Ovary (tissue), 7 donors: ENCODE measurements at regions not wholly inside any gene's neighbourhood (a gene's known extent, or its start where the extent isn't known, plus 50 kb on each side); places are given as distances from the start of the nearest gene placed in this dataset.

Experiments
- DNase-seq, 5 donors: peaks; one replicate each; pipeline ENCODE4 v3.0.0-alpha.2; 2019 to 2020
- H3K27ac ChIP-seq, 2 donors: fragments of 200-600 bp; one replicate each; pipeline versions ENCODE4 v1.5.1 to v1.8.0; 2019 to 2022
- H3K27me3 ChIP-seq: fragments of 200-600 bp; one replicate; pipeline ENCODE4 v1.8.0; 2022
- H3K36me3 ChIP-seq: fragments of 200-600 bp; sonication (generic); one replicate; pipeline ENCODE4 v1.5.1; 2019
- H3K4me1 ChIP-seq: one replicate; pipeline ENCODE4 v1.8.1; 2013; ENCODE audit warnings: mild to moderate bottlenecking, moderate library complexity; ENCODE audit not compliant: insufficient read depth
- H3K4me3 ChIP-seq: fragments of 200-600 bp; sonication (generic); one replicate; pipeline ENCODE4 v1.5.1; 2017
- H3K9me3 ChIP-seq, 2 donors: fragments of 200-600 bp in 1 of 2; sonication (generic) in 1 of 2; one replicate each; pipeline versions ENCODE4 v1.5.1 to v1.8.1; 2013 to 2019; ENCODE audit warnings: mild to moderate bottlenecking in 1 of 2, moderate library complexity in 1 of 2
- EP300 ChIP-seq: sonication (generic); formaldehyde crosslinking; IDR thresholded peaks from one replicate; pipeline ENCODE4 v1.6.1; 2017; ENCODE audit warnings: antibody characterized with exemption
- POLR2A ChIP-seq: fragments of 450-650 bp; IDR thresholded peaks from one replicate; pipeline ENCODE4 v1.6.1; 2017; ENCODE audit warnings: antibody characterized with exemption, mild to moderate bottlenecking, moderate library complexity
- WGBS, 3 donors: extraction: QIAGEN DNeasy Blood & Tissue Kit in 1 of 3; methylation state at CpG; one replicate each; pipeline versions ENCODE4 v1.1.5 to v1.1.7; 2013 to 2017; 5-methylcytosine and 5-hydroxymethylcytosine counted together
- intact Hi-C, 4 donors: fragments of 100-400 bp; cut with DNase I; formaldehyde crosslinking; loops; one replicate each; pipeline versions ENCODE4 v1.11.0 to v1.15.1; 2022 to 2023
- TF ChIP-seq, protein P1 (sequence below), 3 donors: fragments of 450-650 bp in 2 of 3; fragments of 200-600 bp in 1 of 3; IDR thresholded peaks; one replicate each; pipeline versions ENCODE4 v1.5.1 to v1.8.0; 2016 to 2022; ENCODE audit warnings: antibody characterized with exemption in 3 of 3, mild to moderate bottlenecking in 1 of 3
- donor health status: DM: no; HTN: no; CAD: no; lungs with moderate emphysema.
- donor health status: DM: no; HTN: no; CAD: no.
- donor health status: Bipolar disorder and iron deficiency.
- donor health status: DM: no; HTN: no; CAD: no.
- donor health status: DM: yes; HTN: yes; CAD: no.

DNA sequence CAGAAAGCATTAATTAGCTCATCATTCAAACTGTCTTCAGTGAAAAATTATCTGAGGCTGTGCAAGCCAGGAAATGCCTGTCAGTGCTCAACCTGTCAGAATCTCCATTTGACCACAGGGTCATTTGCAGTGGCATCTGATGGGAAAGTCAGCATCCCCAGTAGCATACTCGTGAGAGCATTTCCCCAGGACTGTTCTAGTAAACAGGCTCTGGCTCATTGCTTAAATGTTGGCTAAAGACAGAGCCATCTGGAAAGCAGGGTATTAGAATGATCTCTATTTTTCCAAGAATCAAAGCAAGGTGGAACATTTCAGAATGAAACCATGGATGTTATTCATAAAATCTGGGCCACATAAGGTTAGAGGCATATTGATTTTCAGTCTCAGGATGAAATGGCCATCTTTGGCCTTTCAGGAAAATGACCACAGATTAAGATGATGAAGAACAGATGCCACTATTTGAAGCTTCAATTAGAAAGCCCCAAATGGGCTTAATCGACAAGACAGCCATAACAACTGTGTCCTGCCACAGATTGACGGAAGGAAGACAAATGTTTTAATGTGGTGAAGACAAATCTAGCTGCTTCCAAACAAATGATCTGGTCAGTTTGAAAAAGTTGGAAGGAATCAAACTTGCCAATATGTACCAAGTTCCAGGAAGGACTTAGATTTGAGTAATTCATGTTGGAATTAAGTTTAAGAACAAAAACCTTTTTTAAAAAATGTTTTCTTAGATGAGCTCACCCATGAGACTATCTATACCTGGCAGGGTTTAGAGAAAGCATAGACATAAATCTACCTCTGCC lies 94.0 kb upstream of the FAR2 start:
- TF ChIP-seq, protein P1, sequence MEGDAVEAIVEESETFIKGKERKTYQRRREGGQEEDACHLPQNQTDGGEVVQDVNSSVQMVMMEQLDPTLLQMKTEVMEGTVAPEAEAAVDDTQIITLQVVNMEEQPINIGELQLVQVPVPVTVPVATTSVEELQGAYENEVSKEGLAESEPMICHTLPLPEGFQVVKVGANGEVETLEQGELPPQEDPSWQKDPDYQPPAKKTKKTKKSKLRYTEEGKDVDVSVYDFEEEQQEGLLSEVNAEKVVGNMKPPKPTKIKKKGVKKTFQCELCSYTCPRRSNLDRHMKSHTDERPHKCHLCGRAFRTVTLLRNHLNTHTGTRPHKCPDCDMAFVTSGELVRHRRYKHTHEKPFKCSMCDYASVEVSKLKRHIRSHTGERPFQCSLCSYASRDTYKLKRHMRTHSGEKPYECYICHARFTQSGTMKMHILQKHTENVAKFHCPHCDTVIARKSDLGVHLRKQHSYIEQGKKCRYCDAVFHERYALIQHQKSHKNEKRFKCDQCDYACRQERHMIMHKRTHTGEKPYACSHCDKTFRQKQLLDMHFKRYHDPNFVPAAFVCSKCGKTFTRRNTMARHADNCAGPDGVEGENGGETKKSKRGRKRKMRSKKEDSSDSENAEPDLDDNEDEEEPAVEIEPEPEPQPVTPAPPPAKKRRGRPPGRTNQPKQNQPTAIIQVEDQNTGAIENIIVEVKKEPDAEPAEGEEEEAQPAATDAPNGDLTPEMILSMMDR (IDR thresholded peaks at IDR 0.05) = no peak
- TF ChIP-seq POLR2A = no peak
- TF ChIP-seq EP300 = no peak
- WGBS, 3 donors = 25 to 40% (median 28%) methylated on average over 3 of the region's 3 CpGs
- Histone ChIP-seq H3K4me3 (no peak overlapping the region), H3K27me3 (no peaks in the 10 kb centered on the region), H3K4me1 (no peaks in the 10 kb centered on the region), H3K9me3 (no peaks in the 10 kb centered on the region), H3K36me3 (no peaks in the 10 kb centered on the region), H3K27ac (no peak overlapping the region)
- DNase-seq = no peak
- intact Hi-C loops = no loop called here

DNA sequence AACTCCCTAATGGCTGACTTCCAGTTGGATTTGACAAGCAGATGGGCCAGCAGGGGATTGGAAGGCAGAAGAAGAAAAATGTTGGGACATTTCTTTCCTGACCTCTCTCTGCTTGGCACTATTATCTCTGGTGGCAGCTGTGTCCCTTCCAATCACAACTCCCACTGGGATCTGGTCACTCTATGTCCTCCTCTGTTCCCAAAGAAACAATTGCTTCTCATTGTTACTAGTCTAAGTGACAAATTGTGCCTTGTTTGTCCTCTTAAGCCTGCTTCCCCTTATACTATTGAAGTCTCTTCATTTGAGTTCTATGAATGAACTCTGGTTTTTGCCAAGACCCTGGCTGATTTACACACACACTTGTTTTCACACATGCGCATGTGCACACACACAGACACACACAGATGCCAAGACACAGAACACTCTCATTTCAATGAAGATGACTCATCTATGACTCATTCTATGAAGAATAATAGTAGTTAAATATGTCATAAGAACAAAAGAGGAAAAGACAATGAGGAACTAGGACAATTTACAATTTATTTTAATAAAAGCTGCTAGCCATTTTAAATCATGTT lies 83.0 kb upstream of the FAR2 start:
- intact Hi-C loops = no loop called here
- no peaks in the 10 kb centered on the region for H3K27me3 ChIP-seq
- no peaks in the 10 kb centered on the region for H3K9me3 ChIP-seq
- no peak overlapping the region for H3K4me3 ChIP-seq
- TF ChIP-seq POLR2A (no peak), EP300 (no peak)
- TF ChIP-seq, protein P1 (IDR thresholded peaks at IDR 0.05) = no peak
- 62 to 68% (median 62%) methylated on average over 1 of the region's 1 CpG for WGBS, 3 donors
- DNase-seq = no peak
- H3K4me1 ChIP-seq = no peaks in the 10 kb centered on the region
- no peaks in the 10 kb centered on the region for H3K36me3 ChIP-seq
- no peak overlapping the region for H3K27ac ChIP-seq

DNA sequence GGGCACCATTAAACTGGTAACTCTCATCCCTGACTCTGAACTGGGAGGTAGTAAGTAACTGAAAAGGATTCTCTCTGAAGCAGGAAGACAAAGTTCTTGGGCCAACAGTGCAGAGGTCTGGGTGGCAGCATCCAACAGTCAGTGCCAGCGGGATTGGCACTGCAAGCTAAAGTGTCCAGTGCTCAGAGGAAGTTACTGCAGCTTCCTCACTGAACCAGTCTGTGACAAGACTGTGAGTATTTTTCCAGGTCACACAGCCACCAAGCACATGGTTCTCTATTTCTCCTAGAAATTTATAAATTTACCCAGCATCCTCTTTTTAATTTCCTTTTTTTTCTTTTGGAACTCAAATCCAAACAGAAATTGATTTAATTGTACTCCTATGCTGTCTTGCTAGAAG lies 81.6 kb upstream of the FAR2 start:
- no peaks in the 10 kb centered on the region for H3K27me3 ChIP-seq
- 86 to 93% (median 87%) methylated on average over 1 of the region's 1 CpG for WGBS, 3 donors
- H3K9me3 ChIP-seq = no peaks in the 10 kb centered on the region
- TF ChIP-seq EP300 = no peak
- no peaks in the 10 kb centered on the region for H3K36me3 ChIP-seq
- no peaks in the 10 kb centered on the region for H3K4me1 ChIP-seq
- no peak overlapping the region for H3K4me3 ChIP-seq
- intact Hi-C loops = no loop called here
- no peak overlapping the region for H3K27ac ChIP-seq
- no peak for DNase-seq

DNA sequence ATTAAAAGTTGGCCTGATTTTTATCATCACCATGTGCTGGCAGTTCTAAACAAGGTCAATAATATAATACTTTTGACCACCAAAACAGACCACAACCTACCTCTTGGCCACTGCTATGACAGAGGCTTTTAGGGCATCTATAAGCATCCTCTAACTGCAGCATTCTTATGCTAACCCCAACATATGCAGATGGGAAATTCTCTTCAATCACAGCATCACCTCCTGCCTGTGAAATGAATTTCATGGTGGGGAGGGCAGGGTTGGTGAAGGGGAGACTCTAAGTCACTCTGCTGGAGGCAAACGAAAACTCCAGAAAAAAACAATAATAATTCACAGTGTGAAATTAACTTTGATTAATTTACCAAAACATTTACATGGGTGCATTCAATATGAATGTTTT lies 78.8 kb upstream of the FAR2 start:
- TF ChIP-seq EP300 (no peak), POLR2A (no peak)
- TF ChIP-seq, protein P1 (IDR thresholded peaks at IDR 0.05) = no peak
- intact Hi-C loops = no loop called here
- no peaks in the 10 kb centered on the region for H3K36me3 ChIP-seq
- H3K27me3 ChIP-seq = no peaks in the 10 kb centered on the region
- no peaks in the 10 kb centered on the region for H3K4me1 ChIP-seq
- H3K9me3 ChIP-seq = no peaks in the 10 kb centered on the region
- no peak for DNase-seq
- 0 to 25% (median 3%) methylated on average over 1 of the region's 1 CpG for WGBS, 3 donors
- H3K27ac ChIP-seq = no peak overlapping the region
- no peak overlapping the region for H3K4me3 ChIP-seq

DNA sequence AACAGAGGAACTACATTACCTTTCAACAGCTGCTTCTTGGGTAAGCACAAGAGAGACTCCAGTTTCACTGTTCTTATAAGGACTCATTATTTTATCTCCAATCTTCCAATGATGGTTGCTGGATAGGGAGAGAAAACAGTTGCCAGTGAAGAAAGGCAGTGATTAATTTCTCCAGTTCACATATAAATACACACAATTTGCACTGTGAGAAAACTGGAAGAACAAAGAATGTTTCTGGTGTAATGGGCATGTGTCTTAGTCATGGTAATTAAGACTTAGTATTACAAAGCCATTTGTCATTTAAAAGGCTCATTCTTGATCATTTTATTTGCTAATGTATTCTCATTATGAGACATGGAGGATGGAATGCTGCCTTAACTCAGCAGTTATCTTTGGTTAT lies 78.0 kb upstream of the FAR2 start:
- DNase-seq = no peak
- Histone ChIP-seq H3K36me3 (no peaks in the 10 kb centered on the region), H3K9me3 (no peaks in the 10 kb centered on the region), H3K4me3 (no peak overlapping the region), H3K27me3 (no peaks in the 10 kb centered on the region), H3K27ac (no peak overlapping the region), H3K4me1 (no peaks in the 10 kb centered on the region)
- TF ChIP-seq, protein P1 (IDR thresholded peaks at IDR 0.05) = no peak
- no peak for TF ChIP-seq POLR2A
- no peak for TF ChIP-seq EP300
- intact Hi-C loops = no loop called here
